Trophoblast cell (in vitro differentiated cells and primary cell): ENCODE measurements at regions not wholly inside any gene's neighbourhood (a gene's known extent, or its start where the extent isn't known, plus 50 kb on each side); places are given as distances from the start of the nearest gene placed in this dataset.

Experiments
- DNase-seq, 2 donors: peaks; one replicate each; pipeline ENCODE4 v3.0.0-alpha.2; 2016
- H2AFZ ChIP-seq: 2 replicates; pipeline ENCODE4 v1.6.1; 2013; ENCODE audit warnings: low read length, moderate library complexity, mild to moderate bottlenecking; ENCODE audit not compliant: insufficient read depth, poor library complexity
- H2AK5ac ChIP-seq: 2 replicates; pipeline ENCODE4 v1.6.1; 2013; ENCODE audit warnings: mild to moderate bottlenecking, low read length
- H2BK120ac ChIP-seq: 2 replicates; pipeline ENCODE4 v1.6.1; 2013; ENCODE audit warnings: low read length, mild to moderate bottlenecking, moderate library complexity; ENCODE audit not compliant: insufficient read depth, poor library complexity
- H2BK12ac ChIP-seq: 2 replicates; pipeline ENCODE4 v1.6.1; 2013; ENCODE audit warnings: mild to moderate bottlenecking, low read length, moderate library complexity
- H2BK5ac ChIP-seq: 2 replicates; pipeline ENCODE4 v1.6.1; 2013; ENCODE audit warnings: low read length, low read depth, moderate library complexity, mild to moderate bottlenecking; ENCODE audit not compliant: poor library complexity
- H3K14ac ChIP-seq: 2 replicates; pipeline ENCODE4 v1.6.1; 2013; ENCODE audit warnings: mild to moderate bottlenecking, low read length
- H3K18ac ChIP-seq: 2 replicates; pipeline ENCODE4 v1.6.1; 2013; ENCODE audit warnings: mild to moderate bottlenecking, low read length
- H3K23ac ChIP-seq: 2 replicates; pipeline ENCODE4 v1.6.1; 2013; ENCODE audit warnings: low read length
- H3K27ac ChIP-seq: 2 replicates; pipeline ENCODE4 v1.5.1; 2013; ENCODE audit warnings: low read depth, mild to moderate bottlenecking, inconsistent platforms, low read length, moderate library complexity
- H3K27me3 ChIP-seq: 2 replicates; pipeline ENCODE4 v1.6.1; 2013; ENCODE audit warnings: inconsistent platforms, mild to moderate bottlenecking, low read length, moderate library complexity; ENCODE audit not compliant: insufficient read depth
- H3K36me3 ChIP-seq, 2 experiments: 1 replicate in 1 of 2; 2 replicates in 1 of 2; pipeline ENCODE4 v1.6.1; 2013; ENCODE audit warnings: low read length in 2 of 2, mild to moderate bottlenecking in 2 of 2, moderate library complexity in 1 of 2; ENCODE audit not compliant: insufficient read depth in 2 of 2, control insufficient read depth in 1 of 2
- H3K4ac ChIP-seq: 2 replicates; pipeline ENCODE4 v1.6.1; 2013; ENCODE audit warnings: low read depth, mild to moderate bottlenecking, low read length, moderate library complexity
- H3K4me1 ChIP-seq, 2 experiments: 1 replicate in 1 of 2; 2 replicates in 1 of 2; pipeline ENCODE4 v1.6.1; 2013; ENCODE audit warnings: low read length in 2 of 2, mild to moderate bottlenecking in 2 of 2, moderate library complexity in 1 of 2; ENCODE audit not compliant: insufficient read depth in 2 of 2, control insufficient read depth in 1 of 2
- H3K4me2 ChIP-seq: 2 replicates; pipeline ENCODE4 v1.6.1; 2013; ENCODE audit warnings: inconsistent platforms, mild to moderate bottlenecking, low read length, moderate library complexity
- H3K4me3 ChIP-seq: 2 replicates; pipeline ENCODE4 v1.5.1; 2013; ENCODE audit warnings: mild to moderate bottlenecking, low read depth, low read length, inconsistent platforms
- H3K79me1 ChIP-seq: one replicate; pipeline ENCODE4 v1.6.1; 2013; ENCODE audit warnings: low read length
- H3K79me2 ChIP-seq: 2 replicates; pipeline ENCODE4 v1.6.1; 2013; ENCODE audit warnings: low read length, mild to moderate bottlenecking; ENCODE audit not compliant: control insufficient read depth, insufficient read depth, poor library complexity
- H3K9ac ChIP-seq: 2 replicates; pipeline ENCODE4 v1.6.1; 2013; ENCODE audit warnings: mild to moderate bottlenecking, low read length
- H3K9me3 ChIP-seq: 2 replicates; pipeline ENCODE4 v1.6.1; 2013; ENCODE audit warnings: low read depth, mild to moderate bottlenecking, control low read depth, inconsistent platforms, low read length; ENCODE audit not compliant: insufficient read depth
- H4K12ac ChIP-seq: 2 replicates; pipeline ENCODE4 v1.6.1; 2013; ENCODE audit warnings: low read depth, mild to moderate bottlenecking, low read length, moderate library complexity
- H4K8ac ChIP-seq: 2 replicates; pipeline ENCODE4 v1.6.1; 2013; ENCODE audit warnings: low read depth, mild to moderate bottlenecking, low read length, moderate library complexity
- H4K91ac ChIP-seq: one replicate; pipeline ENCODE4 v1.6.1; 2013; ENCODE audit warnings: low read depth, mild to moderate bottlenecking, low read length, moderate library complexity
- WGBS: extraction: QIAGEN DNeasy Blood & Tissue Kit; methylation state at CpG from one replicate; pipeline ENCODE4 v1.1.7; 2013; ENCODE audit warnings: missing lambda C conversion rate; ENCODE audit not compliant: insufficient read length, insufficient coverage; ENCODE audit errors: extremely low coverage; 5-methylcytosine and 5-hydroxymethylcytosine counted together

DNA sequence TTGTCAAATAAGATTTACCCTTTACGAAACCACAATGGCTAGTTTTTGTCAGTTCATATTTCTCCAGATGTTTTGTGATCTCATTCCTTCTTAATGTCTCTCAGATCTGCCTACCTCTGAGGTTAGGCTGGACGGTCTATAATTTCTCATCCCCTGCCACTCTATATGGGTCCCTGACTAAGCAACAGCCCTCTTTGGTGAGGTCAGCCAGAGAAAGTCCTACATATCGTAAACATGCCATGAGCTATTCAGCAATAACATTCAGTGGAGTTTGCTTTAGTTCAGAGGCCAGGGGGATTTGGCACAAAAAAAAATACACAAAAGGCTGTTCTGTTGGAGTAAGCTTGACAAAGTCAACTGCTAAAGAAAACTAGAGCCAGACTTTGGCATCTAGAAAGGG lies 192.1 kb upstream of the NCKAP5 start:
- H3K4me3 ChIP-seq, result no peak overlapping the region
- H3K4me1 ChIP-seq, result no peaks in the 10 kb centered on the region
- H2BK120ac ChIP-seq, result no peak overlapping the region
- H3K4ac ChIP-seq, result no peak overlapping the region
- H4K91ac ChIP-seq, result no peak overlapping the region
- no peak overlapping the region for H4K8ac ChIP-seq
- H3K79me2 ChIP-seq, result no peaks in the 10 kb centered on the region
- no peaks in the 10 kb centered on the region for H3K79me1 ChIP-seq
- no peak overlapping the region for H3K27ac ChIP-seq
- H2BK12ac ChIP-seq, result no peak overlapping the region
- H2AFZ ChIP-seq, result no peak overlapping the region
- DNase-seq, result no peak
- H3K14ac ChIP-seq, result no peak overlapping the region
- no peaks in the 10 kb centered on the region for H3K27me3 ChIP-seq
- H3K4me2 ChIP-seq, result no peak overlapping the region
- no peak overlapping the region for H2AK5ac ChIP-seq
- H3K9me3 ChIP-seq, result no peaks in the 10 kb centered on the region
- H3K23ac ChIP-seq, result no peak overlapping the region
- no peak overlapping the region for H3K18ac ChIP-seq
- no peaks in the 10 kb centered on the region for H3K36me3 ChIP-seq
- H3K9ac ChIP-seq, result no peak overlapping the region
- no CpG with 5 or more reads among the region's 3 CpGs for WGBS
- no peak overlapping the region for H2BK5ac ChIP-seq
- no peak overlapping the region for H4K12ac ChIP-seq

DNA sequence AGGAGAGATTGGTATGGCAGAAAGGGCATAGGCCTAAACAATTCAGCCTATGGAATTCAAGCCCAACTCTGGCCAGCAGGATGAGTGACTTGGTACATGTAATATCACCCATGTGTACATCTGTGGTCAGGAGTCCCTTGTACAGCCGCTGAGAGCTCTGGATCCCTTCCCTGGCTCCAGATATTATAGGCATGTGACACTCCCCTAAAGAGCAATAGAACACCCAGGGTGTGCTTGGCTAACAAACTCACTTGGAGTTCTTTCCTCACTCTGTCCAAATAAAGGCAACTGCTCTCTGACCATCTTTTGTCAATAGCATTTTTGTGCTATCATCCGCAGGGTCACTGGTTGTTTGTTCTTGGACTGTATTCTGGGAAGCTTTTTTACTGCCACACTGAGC lies 197.4 kb upstream of the NCKAP5 start:
- H3K23ac ChIP-seq, result no peak overlapping the region
- H4K12ac ChIP-seq, result no peak overlapping the region
- H2AK5ac ChIP-seq, result no peak overlapping the region
- H3K4ac ChIP-seq, result no peak overlapping the region
- no peak overlapping the region for H4K8ac ChIP-seq
- no peak overlapping the region for H4K91ac ChIP-seq
- no peaks in the 10 kb centered on the region for H3K27me3 ChIP-seq
- H2AFZ ChIP-seq, result no peak overlapping the region
- no peak overlapping the region for H3K9ac ChIP-seq
- no peak overlapping the region for H3K4me2 ChIP-seq
- H3K4me1 ChIP-seq, result peaks cover 0 to 2% of the 10 kb centered on the region in 2 experiments
- no peak overlapping the region for H2BK120ac ChIP-seq
- H3K27ac ChIP-seq, result no peak overlapping the region
- no peak overlapping the region for H2BK5ac ChIP-seq
- H3K36me3 ChIP-seq, result no peaks in the 10 kb centered on the region
- H3K9me3 ChIP-seq, result no peaks in the 10 kb centered on the region
- no peaks in the 10 kb centered on the region for H3K79me1 ChIP-seq
- no peak overlapping the region for H2BK12ac ChIP-seq
- H3K14ac ChIP-seq, result no peak overlapping the region
- H3K4me3 ChIP-seq, result no peak overlapping the region
- H3K79me2 ChIP-seq, result no peaks in the 10 kb centered on the region
- no CpG with 5 or more reads among the region's 2 CpGs for WGBS
- DNase-seq, result no peak
- H3K18ac ChIP-seq, result no peak overlapping the region

DNA sequence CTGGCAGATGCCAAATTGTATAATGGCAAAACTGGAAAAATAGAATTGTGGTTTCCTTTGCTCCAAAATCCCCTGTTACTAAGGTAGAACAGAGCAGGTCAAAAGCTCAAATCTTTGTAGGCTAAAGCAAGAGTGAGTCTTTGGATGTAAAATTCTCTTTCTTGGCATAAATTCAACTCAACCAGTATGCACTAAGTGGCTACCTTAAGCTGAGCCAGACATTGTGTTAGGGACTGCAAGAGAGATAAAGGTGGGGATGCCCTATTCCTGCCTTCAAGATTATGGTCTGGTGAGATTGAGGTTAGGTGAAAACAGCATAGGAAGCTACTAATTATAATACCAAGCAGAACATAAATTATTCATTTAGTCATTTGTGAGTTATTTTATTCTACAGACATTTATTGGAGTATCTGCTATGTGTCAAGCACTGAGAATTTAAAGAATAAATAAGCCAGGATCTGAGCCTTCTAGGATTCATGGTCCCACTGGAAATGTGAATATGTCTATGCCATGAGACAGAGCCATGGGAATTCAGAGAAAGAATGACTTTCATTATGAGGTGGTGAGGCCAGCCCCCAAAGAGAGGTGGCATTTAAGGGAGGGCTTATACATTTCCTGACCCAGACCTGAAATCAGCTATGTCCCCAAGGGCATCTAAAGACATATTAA lies 198.0 kb upstream of the NCKAP5 start:
- no peak for DNase-seq
- Histone ChIP-seq H3K4me3 (no peak overlapping the region), H3K27ac (no peak overlapping the region), H3K9me3 (no peaks in the 10 kb centered on the region), H3K18ac (no peak overlapping the region), H2AFZ (no peak overlapping the region), H4K91ac (no peak overlapping the region), H4K8ac (no peak overlapping the region), H3K14ac (no peak overlapping the region), H3K27me3 (no peaks in the 10 kb centered on the region), H3K4me1 (peaks cover 0 to 2% of the 10 kb centered on the region in 2 experiments), H3K36me3 (no peaks in the 10 kb centered on the region), H2BK120ac (no peak overlapping the region), H2BK5ac (no peak overlapping the region), H3K4me2 (no peak overlapping the region), H3K23ac (no peak overlapping the region), H3K79me1 (no peaks in the 10 kb centered on the region), H2BK12ac (no peak overlapping the region), H2AK5ac (no peak overlapping the region), H3K79me2 (no peaks in the 10 kb centered on the region), H4K12ac (no peak overlapping the region), H3K9ac (no peak overlapping the region), H3K4ac (no peak overlapping the region)

DNA sequence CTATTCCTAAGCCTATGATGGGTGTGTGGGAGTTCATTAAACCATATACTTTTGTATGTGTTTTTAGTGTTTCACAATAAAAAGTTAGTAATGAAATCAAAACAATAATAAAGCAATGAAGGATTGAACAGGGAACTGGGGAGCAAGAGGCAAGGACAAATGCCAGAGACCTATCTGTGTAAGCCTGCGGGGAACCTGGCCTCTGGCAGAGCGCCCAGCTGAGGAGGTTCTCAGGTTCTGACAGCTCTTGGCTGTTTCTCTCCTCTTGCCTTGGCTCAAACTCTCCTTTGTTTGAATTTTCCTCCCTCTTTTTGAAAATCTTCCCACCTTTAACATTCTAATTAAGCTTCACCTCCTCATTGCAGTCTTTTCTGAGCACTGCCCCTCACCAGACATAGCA lies 200.0 kb upstream of the NCKAP5 start:
- H4K12ac ChIP-seq, result no peak overlapping the region
- H3K23ac ChIP-seq, result no peak overlapping the region
- H3K27me3 ChIP-seq, result no peaks in the 10 kb centered on the region
- H3K9ac ChIP-seq, result no peak overlapping the region
- peaks cover 0 to 2% of the 10 kb centered on the region in 2 experiments for H3K4me1 ChIP-seq
- no peaks in the 10 kb centered on the region for H3K9me3 ChIP-seq
- no peak overlapping the region for H2AK5ac ChIP-seq
- H3K36me3 ChIP-seq, result no peaks in the 10 kb centered on the region
- H2AFZ ChIP-seq, result no peak overlapping the region
- no peak overlapping the region for H3K4ac ChIP-seq
- H3K79me2 ChIP-seq, result no peaks in the 10 kb centered on the region
- no peak overlapping the region for H4K91ac ChIP-seq
- no peak overlapping the region for H2BK120ac ChIP-seq
- H3K14ac ChIP-seq, result no peak overlapping the region
- WGBS, result no CpG with 5 or more reads among the region's 2 CpGs
- no peak for DNase-seq
- no peak overlapping the region for H3K4me2 ChIP-seq
- H4K8ac ChIP-seq, result no peak overlapping the region
- no peaks in the 10 kb centered on the region for H3K79me1 ChIP-seq
- no peak overlapping the region for H3K4me3 ChIP-seq
- H3K27ac ChIP-seq, result no peak overlapping the region
- H2BK12ac ChIP-seq, result no peak overlapping the region
- no peak overlapping the region for H3K18ac ChIP-seq
- H2BK5ac ChIP-seq, result no peak overlapping the region
